Spleen (tissue), 11 donors: ENCODE measurements at regions not wholly inside any gene's neighbourhood (a gene's known extent, or its start where the extent isn't known, plus 50 kb on each side); places are given as distances from the start of the nearest gene placed in this dataset.

Experiments used
- DNase-seq: peaks from one replicate; pipeline ENCODE4 v3.0.0-alpha.2; 2020
- H3K27ac ChIP-seq, 8 donors: fragments of 200-600 bp; sonication (generic) in 7 of 8; 1 replicate in 4 of 8; 2 replicates in 4 of 8; pipeline versions ENCODE4 v1.5.0 to v1.8.0; 2016 to 2021; ENCODE audit warnings: inconsistent platforms in 4 of 8, mild to moderate bottlenecking in 4 of 8, moderate library complexity in 1 of 8
- H3K27me3 ChIP-seq, 7 donors: fragments of 200-600 bp; sonication (generic) in 6 of 7; replicated peaks in 1 of 7; 1 replicate in 4 of 7; 2 replicates in 3 of 7; pipeline versions ENCODE4 v1.5.0 to v1.8.0; 2016 to 2021; ENCODE audit warnings: inconsistent platforms in 3 of 7, mild to moderate bottlenecking in 1 of 7
- H3K36me3 ChIP-seq, 6 donors: fragments of 200-600 bp; sonication (generic) in 5 of 6; 1 replicate in 4 of 6; 2 replicates in 2 of 6; pipeline versions ENCODE4 v1.5.0 to v1.8.0; 2016 to 2021; ENCODE audit warnings: inconsistent platforms in 2 of 6
- H3K4me1 ChIP-seq, 6 donors: fragments of 200-600 bp; sonication (generic) in 5 of 6; 1 replicate in 3 of 6; 2 replicates in 3 of 6; pipeline versions ENCODE4 v1.5.0 to v1.8.0; 2016 to 2021; ENCODE audit warnings: inconsistent platforms in 3 of 6
- H3K4me3 ChIP-seq, 8 donors: fragments of 200-600 bp; sonication (generic) in 7 of 8; 1 replicate in 4 of 8; 2 replicates in 4 of 8; pipeline versions ENCODE4 v1.5.0 to v1.8.0; 2016 to 2021; ENCODE audit warnings: inconsistent platforms in 4 of 8, mild to moderate bottlenecking in 4 of 8, moderate library complexity in 2 of 8
- H3K9me3 ChIP-seq, 8 donors: fragments of 200-600 bp; sonication (generic) in 7 of 8; 1 replicate in 4 of 8; 2 replicates in 4 of 8; pipeline versions ENCODE4 v1.5.0 to v1.8.0; 2016 to 2021; ENCODE audit warnings: inconsistent platforms in 4 of 8
- POLR2A ChIP-seq, 3 donors: fragments of 450-650 bp; IDR thresholded peaks; one replicate each; pipeline ENCODE4 v1.5.1; 2017; ENCODE audit warnings: antibody characterized with exemption in 3 of 3, mild to moderate bottlenecking in 1 of 3
- POLR2AphosphoS5 ChIP-seq, 3 donors: sonication (generic); formaldehyde crosslinking; IDR thresholded peaks; one replicate each; pipeline ENCODE4 v1.5.1; 2017; ENCODE audit warnings: antibody characterized with exemption in 3 of 3
- WGBS, 5 donors: extraction: QIAGEN DNeasy Blood & Tissue Kit in 3 of 5; methylation state at CpG; one replicate each; pipeline versions ENCODE4 v1.1.5 to v1.1.7; 2013 to 2018; 5-methylcytosine and 5-hydroxymethylcytosine counted together
- intact Hi-C: fragments of 100-400 bp; cut with DNase I; formaldehyde crosslinking; loops from one replicate; pipeline ENCODE4 v1.15.0; 2023; ENCODE audit warnings: low total_unique reads
- TF ChIP-seq, protein P1 (sequence below), 11 experiments: fragments of 200-600 bp in 7 of 11; fragments of 450-650 bp in 4 of 11; sonication (generic) in 4 of 11; IDR thresholded peaks in 8 of 11; conservative IDR thresholded peaks in 3 of 11; 1 replicate in 7 of 11; 2 replicates in 4 of 11; pipeline versions ENCODE4 v1.4.0 to v1.8.0; 2016 to 2021; ENCODE audit warnings: antibody characterized with exemption in 11 of 11, inconsistent platforms in 4 of 11, mild to moderate bottlenecking in 1 of 11
- donor health status: healthy with polysubstance abuse.
- donor health status: DM: no; HTN: no; CAD: no; lungs with moderate emphysema.
- donor health status: DM: no; HTN: no; CAD: no.
- donor health status: Bipolar disorder and iron deficiency.
- donor health status: healthy.
- donor health status: DM: no; HTN: no; CAD: no.
- donor health status: DM: yes; HTN: yes; CAD: no.

DNA sequence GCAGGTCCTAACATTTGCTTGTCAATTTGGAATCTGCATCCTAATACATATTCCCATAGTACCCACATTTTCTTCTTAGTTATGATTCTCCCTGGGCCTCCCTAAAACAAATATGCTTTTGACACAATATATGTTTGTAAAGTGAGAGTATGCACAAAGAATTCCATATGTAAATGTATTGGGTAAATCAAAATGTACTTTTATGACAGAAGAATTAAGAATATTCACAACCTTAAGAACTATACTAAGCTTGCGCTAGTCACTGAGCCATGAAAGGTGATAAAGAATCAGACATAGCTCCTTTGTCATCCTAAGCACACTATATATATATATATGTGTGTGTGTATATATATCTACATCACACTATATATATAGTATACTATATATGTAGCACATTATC, 438.5 kb downstream of the ACTL7B start:
- Histone ChIP-seq H3K27me3 (no peaks in the 10 kb centered on the region), H3K9me3 (no peaks in the 10 kb centered on the region), H3K4me3 (no peak overlapping the region), H3K4me1 (no peaks in the 10 kb centered on the region), H3K27ac (no peak overlapping the region), H3K36me3 (no peaks in the 10 kb centered on the region)
- intact Hi-C loops: no loop called here
- no peak for DNase-seq
- WGBS, 5 donors: 95 to 100% (median 98%) methylated on average over 1 of the region's 1 CpG
- TF ChIP-seq, protein P1, sequence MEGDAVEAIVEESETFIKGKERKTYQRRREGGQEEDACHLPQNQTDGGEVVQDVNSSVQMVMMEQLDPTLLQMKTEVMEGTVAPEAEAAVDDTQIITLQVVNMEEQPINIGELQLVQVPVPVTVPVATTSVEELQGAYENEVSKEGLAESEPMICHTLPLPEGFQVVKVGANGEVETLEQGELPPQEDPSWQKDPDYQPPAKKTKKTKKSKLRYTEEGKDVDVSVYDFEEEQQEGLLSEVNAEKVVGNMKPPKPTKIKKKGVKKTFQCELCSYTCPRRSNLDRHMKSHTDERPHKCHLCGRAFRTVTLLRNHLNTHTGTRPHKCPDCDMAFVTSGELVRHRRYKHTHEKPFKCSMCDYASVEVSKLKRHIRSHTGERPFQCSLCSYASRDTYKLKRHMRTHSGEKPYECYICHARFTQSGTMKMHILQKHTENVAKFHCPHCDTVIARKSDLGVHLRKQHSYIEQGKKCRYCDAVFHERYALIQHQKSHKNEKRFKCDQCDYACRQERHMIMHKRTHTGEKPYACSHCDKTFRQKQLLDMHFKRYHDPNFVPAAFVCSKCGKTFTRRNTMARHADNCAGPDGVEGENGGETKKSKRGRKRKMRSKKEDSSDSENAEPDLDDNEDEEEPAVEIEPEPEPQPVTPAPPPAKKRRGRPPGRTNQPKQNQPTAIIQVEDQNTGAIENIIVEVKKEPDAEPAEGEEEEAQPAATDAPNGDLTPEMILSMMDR (IDR thresholded peaks at IDR 0.05 in 8 of 11, conservative IDR thresholded peaks at IDR 0.05 in 3 of 11): no peak
- TF ChIP-seq POLR2AphosphoS5 (IDR thresholded peaks at IDR 0.05) (no peak), POLR2A (IDR thresholded peaks at IDR 0.05) (no peak)

DNA sequence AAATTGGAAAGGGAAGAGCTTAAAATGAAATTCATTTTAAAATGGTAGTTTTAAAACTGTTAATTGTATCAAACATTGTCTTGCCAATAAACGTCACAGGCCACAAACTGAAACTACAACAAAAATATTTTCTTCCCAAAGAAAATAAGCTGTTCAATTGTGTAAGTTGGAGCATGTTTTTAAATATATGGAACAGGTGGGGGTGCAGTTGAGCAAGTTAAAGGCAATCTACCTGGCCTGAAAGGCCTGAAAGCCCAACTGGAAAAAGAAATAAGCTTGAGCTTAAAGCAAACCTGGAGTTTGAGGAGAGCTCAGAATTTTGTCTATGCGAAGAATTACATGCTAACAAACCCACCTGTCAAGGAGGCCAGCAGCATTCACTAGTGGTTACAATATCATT, 439.5 kb downstream of the ACTL7B start:
- no peaks in the 10 kb centered on the region for H3K4me1 ChIP-seq
- TF ChIP-seq, protein P1 (IDR thresholded peaks at IDR 0.05 in 8 of 11, conservative IDR thresholded peaks at IDR 0.05 in 3 of 11): no peak
- TF ChIP-seq POLR2A (IDR thresholded peaks at IDR 0.05): no peak
- TF ChIP-seq POLR2AphosphoS5 (IDR thresholded peaks at IDR 0.05): no peak
- 79 to 99% (median 90%) methylated on average over 2 of the region's 2 CpGs for WGBS, 5 donors
- H3K9me3 ChIP-seq: no peaks in the 10 kb centered on the region
- H3K4me3 ChIP-seq: no peak overlapping the region
- intact Hi-C loops: no loop called here
- no peak for DNase-seq
- no peak overlapping the region for H3K27ac ChIP-seq
- no peaks in the 10 kb centered on the region for H3K27me3 ChIP-seq
- no peaks in the 10 kb centered on the region for H3K36me3 ChIP-seq

DNA sequence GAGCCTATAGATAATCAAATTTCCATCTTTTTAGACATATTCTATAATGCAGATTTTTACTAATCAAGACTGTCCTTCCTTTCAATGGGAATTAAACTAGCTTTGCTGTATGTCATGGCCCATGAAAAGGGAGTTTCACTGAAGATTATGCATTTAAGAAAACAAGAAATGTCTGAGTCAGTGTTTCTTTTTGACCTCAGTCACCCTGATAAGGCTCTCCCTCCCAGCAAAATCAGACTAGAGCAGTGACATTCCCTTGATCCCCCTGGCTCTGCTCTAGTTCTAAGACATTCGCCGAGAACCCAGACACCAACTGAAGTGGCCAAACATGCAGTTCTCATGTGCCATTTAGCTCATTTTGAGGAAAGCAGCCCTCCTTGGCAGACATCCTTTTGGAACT, 442.0 kb downstream of the ACTL7B start:
- TF ChIP-seq POLR2A (IDR thresholded peaks at IDR 0.05) (no peak), POLR2AphosphoS5 (IDR thresholded peaks at IDR 0.05) (no peak)
- TF ChIP-seq, protein P1 (IDR thresholded peaks at IDR 0.05 in 8 of 11, conservative IDR thresholded peaks at IDR 0.05 in 3 of 11): no peak
- Histone ChIP-seq H3K4me3 (no peak overlapping the region), H3K4me1 (no peaks in the 10 kb centered on the region), H3K36me3 (no peaks in the 10 kb centered on the region), H3K9me3 (no peaks in the 10 kb centered on the region), H3K27me3 (no peaks in the 10 kb centered on the region), H3K27ac (no peak overlapping the region)
- intact Hi-C loops: no loop called here
- DNase-seq: no peak
- WGBS, 5 donors: 80 to 95% (median 86%) methylated on average over 2 of the region's 2 CpGs

DNA sequence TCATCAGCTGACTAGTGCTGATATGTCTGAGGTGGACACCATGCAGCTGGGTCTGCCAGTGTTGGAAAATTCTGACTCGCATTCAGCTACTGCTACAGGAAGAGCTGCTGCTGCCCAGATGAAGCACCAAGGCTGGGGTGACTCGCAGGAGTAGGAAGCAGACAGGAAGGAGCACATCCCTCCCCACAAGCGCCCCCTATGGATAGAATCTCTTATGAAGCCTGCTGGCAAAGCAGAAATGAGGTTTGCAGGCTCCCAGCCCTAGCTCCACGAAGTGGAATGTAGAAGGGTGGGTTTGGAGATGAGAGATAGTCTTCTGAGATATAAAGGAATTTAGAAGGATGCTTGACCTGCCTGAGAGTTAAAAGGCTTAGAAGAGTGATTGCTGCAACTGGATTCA, 443.0 kb downstream of the ACTL7B start:
- Histone ChIP-seq H3K36me3 (no peaks in the 10 kb centered on the region), H3K27me3 (no peaks in the 10 kb centered on the region), H3K4me3 (no peak overlapping the region), H3K4me1 (no peaks in the 10 kb centered on the region), H3K27ac (no peak overlapping the region), H3K9me3 (no peaks in the 10 kb centered on the region)
- no peak for DNase-seq
- TF ChIP-seq POLR2AphosphoS5 (IDR thresholded peaks at IDR 0.05): no peak
- TF ChIP-seq POLR2A (IDR thresholded peaks at IDR 0.05): no peak
- intact Hi-C loops: no loop called here
- 58 to 66% (median 62%) methylated on average over 4 of the region's 4 CpGs for WGBS, 5 donors

DNA sequence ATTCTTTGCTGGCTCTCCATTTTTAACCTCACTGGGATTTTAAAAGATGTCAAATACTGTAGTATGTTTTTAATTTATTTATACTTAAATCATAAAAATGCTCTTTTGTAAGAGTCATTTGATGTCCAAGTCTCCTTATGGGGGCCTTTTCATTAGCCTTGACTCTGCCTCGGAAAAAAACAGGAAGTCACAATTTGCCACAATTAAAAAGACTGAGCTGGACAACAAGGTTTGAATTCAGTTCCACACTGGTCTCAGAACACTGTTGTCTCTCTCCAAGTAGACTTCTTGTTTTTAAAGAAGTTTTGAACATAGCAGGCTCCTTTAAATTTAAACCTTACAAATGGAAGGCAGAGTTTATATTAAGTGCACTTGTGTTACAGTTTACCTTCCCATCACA, 444.2 kb downstream of the ACTL7B start:
- Histone ChIP-seq H3K4me1 (no peaks in the 10 kb centered on the region), H3K9me3 (no peaks in the 10 kb centered on the region), H3K27ac (no peak overlapping the region), H3K36me3 (no peaks in the 10 kb centered on the region), H3K27me3 (no peaks in the 10 kb centered on the region), H3K4me3 (no peak overlapping the region)
- intact Hi-C loops: no loop called here
- TF ChIP-seq POLR2A (IDR thresholded peaks at IDR 0.05): no peak
- no peak for TF ChIP-seq POLR2AphosphoS5 (IDR thresholded peaks at IDR 0.05)
- TF ChIP-seq, protein P1 (IDR thresholded peaks at IDR 0.05 in 8 of 11, conservative IDR thresholded peaks at IDR 0.05 in 3 of 11): no peak
- no peak for DNase-seq
- WGBS, 5 donors: 10 to 35% (median 26%) methylated on average over 1 of the region's 1 CpG
